ENCODE measurements at regions not wholly inside any gene's neighbourhood (a gene's known extent, or its start where the extent isn't known, plus 50 kb on each side); places are given as distances from the start of the nearest gene placed in this dataset.

GRCh38 chr14:25526290-25526689, 476.3 kb upstream of the STXBP6 start:
- no peak for TF ChIP-seq CTCF (IDR thresholded peaks at IDR 0.05; ENCODE audit: low read depth, low read length, poor library complexity, severe bottlenecking)
- TF ChIP-seq EZH2phosphoT487 (IDR thresholded peaks at IDR 0.05; ENCODE audit: borderline replicate concordance, low read length) = no peak
